Hepatocyte (in vitro differentiated cells): ENCODE measurements at regions not wholly inside any gene's neighbourhood (a gene's known extent, or its start where the extent isn't known, plus 50 kb on each side); places are given as distances from the start of the nearest gene placed in this dataset.

Experiments used
- EZH2 ChIP-seq: fragments of 200-600 bp; sonication (generic); IDR thresholded peaks from 2 replicates; pipeline ENCODE4 v1.6.1; 2016; ENCODE audit warnings: antibody characterized with exemption, mild to moderate bottlenecking, borderline replicate concordance
- EZH2phosphoT487 ChIP-seq: fragments of 200-600 bp; sonication (generic); IDR thresholded peaks from one replicate; pipeline ENCODE4 v1.6.1; 2018; ENCODE audit warnings: antibody characterized with exemption, mild to moderate bottlenecking, low read depth, moderate library complexity; ENCODE audit not compliant: unreplicated experiment, severe bottlenecking
- TF ChIP-seq, protein P1 (sequence below): fragments of 200-600 bp; sonication (generic); IDR thresholded peaks from 2 replicates; pipeline ENCODE4 v1.5.1; 2016; ENCODE audit warnings: antibody characterized with exemption, mild to moderate bottlenecking; ENCODE audit not compliant: poor library complexity

DNA sequence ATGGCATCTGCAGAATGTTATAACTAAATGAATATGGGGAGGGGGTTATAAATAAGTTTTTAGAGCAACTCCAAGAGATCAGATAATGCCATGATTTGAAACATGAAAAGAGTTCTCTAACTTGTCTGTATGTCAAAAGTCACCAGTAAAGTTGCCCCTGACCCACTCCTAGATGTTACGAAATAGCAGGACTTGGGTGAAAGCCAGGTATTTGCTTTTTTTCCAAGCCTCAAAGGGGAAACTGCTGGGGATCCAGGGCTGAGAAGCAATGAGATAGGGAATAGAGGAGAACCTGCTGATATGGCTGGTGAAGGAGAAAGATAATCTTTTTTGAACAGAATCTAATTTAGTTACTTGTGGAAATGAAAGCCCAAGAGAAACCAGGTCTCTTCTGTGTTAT is 191.5 kb upstream of the CDH20 start:
- TF ChIP-seq EZH2 (no peak), EZH2phosphoT487 (no peak)
- TF ChIP-seq, protein P1, sequence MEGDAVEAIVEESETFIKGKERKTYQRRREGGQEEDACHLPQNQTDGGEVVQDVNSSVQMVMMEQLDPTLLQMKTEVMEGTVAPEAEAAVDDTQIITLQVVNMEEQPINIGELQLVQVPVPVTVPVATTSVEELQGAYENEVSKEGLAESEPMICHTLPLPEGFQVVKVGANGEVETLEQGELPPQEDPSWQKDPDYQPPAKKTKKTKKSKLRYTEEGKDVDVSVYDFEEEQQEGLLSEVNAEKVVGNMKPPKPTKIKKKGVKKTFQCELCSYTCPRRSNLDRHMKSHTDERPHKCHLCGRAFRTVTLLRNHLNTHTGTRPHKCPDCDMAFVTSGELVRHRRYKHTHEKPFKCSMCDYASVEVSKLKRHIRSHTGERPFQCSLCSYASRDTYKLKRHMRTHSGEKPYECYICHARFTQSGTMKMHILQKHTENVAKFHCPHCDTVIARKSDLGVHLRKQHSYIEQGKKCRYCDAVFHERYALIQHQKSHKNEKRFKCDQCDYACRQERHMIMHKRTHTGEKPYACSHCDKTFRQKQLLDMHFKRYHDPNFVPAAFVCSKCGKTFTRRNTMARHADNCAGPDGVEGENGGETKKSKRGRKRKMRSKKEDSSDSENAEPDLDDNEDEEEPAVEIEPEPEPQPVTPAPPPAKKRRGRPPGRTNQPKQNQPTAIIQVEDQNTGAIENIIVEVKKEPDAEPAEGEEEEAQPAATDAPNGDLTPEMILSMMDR, result no peak
